Tibial nerve (tissue), 4 donors: ENCODE measurements at regions not wholly inside any gene's neighbourhood (a gene's known extent, or its start where the extent isn't known, plus 50 kb on each side); places are given as distances from the start of the nearest gene placed in this dataset.

ENCODE experiments used
- DNase-seq, 2 donors: peaks; one replicate each; pipeline ENCODE4 v3.0.0-alpha.2; 2019; ENCODE audit warnings: low spot score in 2 of 2
- H3K27ac ChIP-seq, 4 donors: fragments of 200-600 bp; sonication (generic) in 3 of 4; one replicate each; pipeline ENCODE4 v1.5.1; 2017 to 2019; ENCODE audit warnings: mild to moderate bottlenecking in 1 of 4
- H3K27me3 ChIP-seq, 2 donors: fragments of 200-600 bp; sonication (generic) in 1 of 2; one replicate each; pipeline versions ENCODE4 v1.5.1 to v1.6.0; 2017 to 2019
- H3K36me3 ChIP-seq, 3 donors: fragments of 200-600 bp; sonication (generic); one replicate each; pipeline ENCODE4 v1.5.1; 2018 to 2019
- H3K4me1 ChIP-seq, 4 donors: fragments of 200-600 bp; sonication (generic) in 3 of 4; one replicate each; pipeline ENCODE4 v1.5.1; 2017 to 2019
- H3K4me3 ChIP-seq, 4 donors: fragments of 200-600 bp; sonication (generic) in 3 of 4; one replicate each; pipeline ENCODE4 v1.5.1; 2017 to 2019; ENCODE audit warnings: mild to moderate bottlenecking in 1 of 4, moderate library complexity in 1 of 4
- H3K9me3 ChIP-seq, 4 donors: fragments of 200-600 bp; sonication (generic) in 3 of 4; one replicate each; pipeline ENCODE4 v1.5.1; 2017 to 2019
- EP300 ChIP-seq, 2 donors: sonication (generic); formaldehyde crosslinking; IDR thresholded peaks; one replicate each; pipeline ENCODE4 v1.6.1; 2017; ENCODE audit warnings: antibody characterized with exemption in 2 of 2, mild to moderate bottlenecking in 1 of 2
- POLR2A ChIP-seq, 2 donors: fragments of 450-650 bp; IDR thresholded peaks; one replicate each; pipeline ENCODE4 v1.6.1; 2017; ENCODE audit warnings: antibody characterized with exemption in 2 of 2, mild to moderate bottlenecking in 2 of 2, moderate library complexity in 2 of 2
- WGBS, 2 donors: methylation state at CpG; one replicate each; pipeline ENCODE4 v1.1.5; 2018; 5-methylcytosine and 5-hydroxymethylcytosine counted together
- TF ChIP-seq, protein P1 (sequence below), 5 experiments: fragments of 200-600 bp in 3 of 5; fragments of 450-650 bp in 2 of 5; sonication (generic) in 3 of 5; IDR thresholded peaks; one replicate each; pipeline ENCODE4 v1.5.1; 2016 to 2019; ENCODE audit warnings: antibody characterized with exemption in 5 of 5, mild to moderate bottlenecking in 3 of 5, moderate library complexity in 2 of 5

DNA sequence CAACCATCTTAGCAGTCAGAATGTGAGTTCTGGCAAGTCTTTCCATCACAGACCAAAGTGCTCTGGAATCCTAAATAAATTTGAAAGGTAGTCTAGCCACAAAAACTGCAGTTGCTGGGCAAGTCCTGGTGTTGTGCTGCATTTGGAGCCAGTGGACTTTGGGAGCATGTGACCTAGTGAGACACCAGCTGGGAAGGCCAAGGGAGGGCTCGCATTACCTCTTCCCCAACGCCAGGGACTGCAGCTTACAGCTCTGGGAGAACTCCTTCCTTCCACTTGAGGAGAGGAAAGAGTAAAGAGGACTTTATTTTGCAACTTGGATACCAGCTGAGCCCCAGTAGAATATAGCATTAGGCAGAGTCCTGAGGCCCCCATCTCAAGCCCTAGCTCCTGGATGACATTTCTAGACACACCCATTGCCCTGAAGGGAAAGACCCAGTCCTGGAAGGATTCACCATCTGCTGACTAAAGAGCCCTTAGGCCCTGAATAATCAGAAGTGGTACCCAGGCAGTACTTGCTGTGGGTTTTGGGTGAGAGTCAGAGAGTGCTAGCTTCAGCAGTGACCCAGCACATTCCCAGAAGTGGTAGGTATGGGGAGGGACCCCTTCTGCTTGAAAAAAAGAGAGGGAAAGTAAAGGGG, 190.7 kb downstream of the NUF2 start:
- H3K4me1 ChIP-seq = no peaks in the 10 kb centered on the region
- 69 to 71% methylated on average over 2 of the region's 2 CpGs for WGBS, 2 donors
- H3K9me3 ChIP-seq = peaks cover 0 to 11% (median 0%) of the 10 kb centered on the region in 4 donors
- no peak overlapping the region for H3K27ac ChIP-seq
- DNase-seq = no peak
- no peak overlapping the region for H3K4me3 ChIP-seq
- H3K27me3 ChIP-seq = no peaks in the 10 kb centered on the region
- TF ChIP-seq EP300 (IDR thresholded peaks at IDR 0.05) (no peak), POLR2A (IDR thresholded peaks at IDR 0.05) (no peak)
- TF ChIP-seq, protein P1, sequence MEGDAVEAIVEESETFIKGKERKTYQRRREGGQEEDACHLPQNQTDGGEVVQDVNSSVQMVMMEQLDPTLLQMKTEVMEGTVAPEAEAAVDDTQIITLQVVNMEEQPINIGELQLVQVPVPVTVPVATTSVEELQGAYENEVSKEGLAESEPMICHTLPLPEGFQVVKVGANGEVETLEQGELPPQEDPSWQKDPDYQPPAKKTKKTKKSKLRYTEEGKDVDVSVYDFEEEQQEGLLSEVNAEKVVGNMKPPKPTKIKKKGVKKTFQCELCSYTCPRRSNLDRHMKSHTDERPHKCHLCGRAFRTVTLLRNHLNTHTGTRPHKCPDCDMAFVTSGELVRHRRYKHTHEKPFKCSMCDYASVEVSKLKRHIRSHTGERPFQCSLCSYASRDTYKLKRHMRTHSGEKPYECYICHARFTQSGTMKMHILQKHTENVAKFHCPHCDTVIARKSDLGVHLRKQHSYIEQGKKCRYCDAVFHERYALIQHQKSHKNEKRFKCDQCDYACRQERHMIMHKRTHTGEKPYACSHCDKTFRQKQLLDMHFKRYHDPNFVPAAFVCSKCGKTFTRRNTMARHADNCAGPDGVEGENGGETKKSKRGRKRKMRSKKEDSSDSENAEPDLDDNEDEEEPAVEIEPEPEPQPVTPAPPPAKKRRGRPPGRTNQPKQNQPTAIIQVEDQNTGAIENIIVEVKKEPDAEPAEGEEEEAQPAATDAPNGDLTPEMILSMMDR (IDR thresholded peaks at IDR 0.05) = no peak
- no peaks in the 10 kb centered on the region for H3K36me3 ChIP-seq

GRCh38 chr1:163523375-163524029, 201.7 kb downstream of the NUF2 start:
- no peaks in the 10 kb centered on the region for H3K4me1 ChIP-seq
- H3K4me3 ChIP-seq = no peak overlapping the region
- H3K27me3 ChIP-seq = no peaks in the 10 kb centered on the region
- H3K27ac ChIP-seq = no peak overlapping the region
- TF ChIP-seq, protein P1 (IDR thresholded peaks at IDR 0.05) = no peak
- TF ChIP-seq POLR2A (IDR thresholded peaks at IDR 0.05) (no peak), EP300 (IDR thresholded peaks at IDR 0.05) (no peak)
- WGBS, 2 donors = 93 to 94% methylated on average over 7 of the region's 7 CpGs
- no peak for DNase-seq
- peaks cover 0 to 6% (median 3%) of the 10 kb centered on the region in 4 donors for H3K9me3 ChIP-seq
- no peaks in the 10 kb centered on the region for H3K36me3 ChIP-seq

DNA sequence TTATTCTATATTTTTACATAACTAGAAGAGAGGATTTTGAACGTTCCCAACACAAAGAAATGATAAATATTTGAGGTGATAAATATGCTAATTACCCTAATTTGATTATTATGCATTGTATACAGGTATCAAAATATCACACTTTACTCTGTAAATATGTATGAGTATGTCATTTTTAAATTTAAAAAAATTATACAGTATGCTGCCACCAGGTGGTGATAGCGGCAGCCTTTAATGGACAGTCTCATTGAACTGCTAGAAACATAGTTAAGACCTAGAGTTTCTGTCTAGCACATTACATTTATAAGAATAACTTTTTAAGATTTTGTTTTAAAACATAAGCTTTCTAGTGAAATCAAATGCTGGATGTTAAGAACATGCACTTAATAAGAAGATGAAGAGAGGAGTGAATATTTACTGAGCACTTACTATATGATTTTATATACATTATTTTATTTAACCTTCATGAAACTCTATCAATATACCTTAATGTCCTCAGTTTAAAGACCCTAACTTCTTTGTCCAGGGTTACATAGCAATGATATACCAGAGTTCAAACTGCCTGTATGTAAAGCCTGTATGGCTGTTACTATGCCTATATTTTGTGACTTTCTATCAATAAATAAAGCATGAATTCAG, 207.1 kb downstream of the NUF2 start:
- H3K9me3 ChIP-seq = no peaks in the 10 kb centered on the region
- no peaks in the 10 kb centered on the region for H3K4me1 ChIP-seq
- no peaks in the 10 kb centered on the region for H3K36me3 ChIP-seq
- no peak overlapping the region for H3K4me3 ChIP-seq
- H3K27ac ChIP-seq = no peak overlapping the region
- TF ChIP-seq, protein P1 (IDR thresholded peaks at IDR 0.05) = peak in 4 of 5 experiments; percentile 24 to 41 (median 30)
- no peak for TF ChIP-seq POLR2A (IDR thresholded peaks at IDR 0.05)
- DNase-seq = no peak
- 42 to 44% methylated on average over 2 of the region's 2 CpGs for WGBS, 2 donors
- H3K27me3 ChIP-seq = no peaks in the 10 kb centered on the region

DNA sequence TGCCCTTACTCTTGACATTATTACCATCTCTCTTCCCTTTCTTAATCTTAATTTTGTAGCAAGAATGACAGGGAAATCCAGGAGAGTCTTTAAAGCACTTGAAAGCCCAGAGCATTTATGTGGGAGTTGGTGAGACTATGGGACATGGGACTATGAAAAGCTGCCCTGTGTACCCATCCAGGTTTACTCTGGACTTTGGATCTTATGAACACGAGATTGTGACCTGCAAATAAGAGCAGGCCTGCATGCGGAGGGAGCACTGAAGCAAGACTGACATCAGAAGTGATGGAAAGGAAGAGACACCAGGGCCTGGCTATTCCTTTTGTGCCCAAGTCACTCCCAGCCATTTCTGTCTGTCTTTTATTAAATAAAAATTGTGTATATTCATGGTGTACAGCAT, 209.6 kb downstream of the NUF2 start:
- Histone ChIP-seq H3K27ac (no peak overlapping the region), H3K27me3 (no peaks in the 10 kb centered on the region), H3K4me3 (no peak overlapping the region), H3K4me1 (no peaks in the 10 kb centered on the region), H3K9me3 (no peaks in the 10 kb centered on the region), H3K36me3 (no peaks in the 10 kb centered on the region)
- TF ChIP-seq POLR2A (IDR thresholded peaks at IDR 0.05) (no peak), EP300 (IDR thresholded peaks at IDR 0.05) (no peak)
- TF ChIP-seq, protein P1 (IDR thresholded peaks at IDR 0.05) = no peak
- DNase-seq = no peak
- WGBS, 2 donors = 70 to 83% methylated on average over 2 of the region's 2 CpGs

- no peaks in the 10 kb centered on the region for H3K36me3 ChIP-seq
- no peak overlapping the region for H3K27ac ChIP-seq
- H3K27me3 ChIP-seq = no peaks in the 10 kb centered on the region
- no peak for DNase-seq
- WGBS, 2 donors = 70 to 72% methylated on average over 5 of the region's 5 CpGs
- H3K9me3 ChIP-seq = no peaks in the 10 kb centered on the region
- H3K4me3 ChIP-seq = no peak overlapping the region
- TF ChIP-seq EP300 (IDR thresholded peaks at IDR 0.05) = no peak
- TF ChIP-seq POLR2A (IDR thresholded peaks at IDR 0.05) = no peak
- TF ChIP-seq, protein P1 (IDR thresholded peaks at IDR 0.05) = no peak
- H3K4me1 ChIP-seq = no peaks in the 10 kb centered on the region
Measured at GRCh38 chr1:163535401-163535800, 213.6 kb downstream of the NUF2 start.
